Retina (tissue), 1 donor: ENCODE measurements at regions not wholly inside any gene's neighbourhood (a gene's known extent, or its start where the extent isn't known, plus 50 kb on each side); places are given as distances from the start of the nearest gene placed in this dataset.
"Not testable (repeated sequence)": the region's sequence is repeated elsewhere in the genome, so short reads cannot be mapped to it uniquely, and the experiment has no call there.

Experiments
- DNase-seq: peaks from one replicate; pipeline ENCODE4 v3.0.0-alpha.2; 2016

- DNase-seq = no peak
Measured at GRCh38 chr2:51960841-51961335, 929.0 kb upstream of the NRXN1 start.

- DNase-seq = no peak
Measured at GRCh38 chr2:51960281-51960680, 928.3 kb upstream of the NRXN1 start.

GRCh38 chr2:51959696-51960095 lies 927.8 kb upstream of the NRXN1 start:
- DNase-seq = no peak

GRCh38 chr2:51953931-51954330 lies 922.0 kb upstream of the NRXN1 start:
- DNase-seq = no peak

GRCh38 chr2:51921076-51921475 lies 889.1 kb upstream of the NRXN1 start:
- no peak for DNase-seq

GRCh38 chr2:51920509-51920908 lies 888.6 kb upstream of the NRXN1 start:
- DNase-seq = no peak

- no peak for DNase-seq
Measured at GRCh38 chr2:51919395-51919794, 887.5 kb upstream of the NRXN1 start.

- no peak for DNase-seq
Measured at GRCh38 chr2:51918113-51918512, 886.2 kb upstream of the NRXN1 start.

- DNase-seq = no peak
Measured at GRCh38 chr2:51903728-51904127, 871.8 kb upstream of the NRXN1 start.

- DNase-seq = no peak
Measured at GRCh38 chr2:51899643-51900042, 867.7 kb upstream of the NRXN1 start.

GRCh38 chr2:51894584-51894983 lies 862.7 kb upstream of the NRXN1 start:
- not testable (repeated sequence) for DNase-seq

GRCh38 chr2:51888120-51888519 lies 856.2 kb upstream of the NRXN1 start:
- DNase-seq = no peak

- no peak for DNase-seq
Measured at GRCh38 chr2:51881673-51882072, 849.7 kb upstream of the NRXN1 start.

GRCh38 chr2:51880153-51880552 lies 848.2 kb upstream of the NRXN1 start:
- no peak for DNase-seq

- no peak for DNase-seq
Measured at GRCh38 chr2:51866361-51866760, 834.4 kb upstream of the NRXN1 start.

GRCh38 chr2:51859260-51859659 lies 827.3 kb upstream of the NRXN1 start:
- DNase-seq = no peak

GRCh38 chr2:51855683-51856082 lies 823.8 kb upstream of the NRXN1 start:
- DNase-seq = no peak

GRCh38 chr2:51846796-51847195 lies 814.9 kb upstream of the NRXN1 start:
- DNase-seq = no peak

- no peak for DNase-seq
Measured at GRCh38 chr2:51846018-51846417, 814.1 kb upstream of the NRXN1 start.

- no peak for DNase-seq
Measured at GRCh38 chr2:51844596-51844995, 812.7 kb upstream of the NRXN1 start.

- DNase-seq = no peak
Measured at GRCh38 chr2:51829477-51829876, 797.5 kb upstream of the NRXN1 start.

- DNase-seq = no peak
Measured at GRCh38 chr2:51825823-51826222, 793.9 kb upstream of the NRXN1 start.

GRCh38 chr2:51813247-51813646 lies 781.3 kb upstream of the NRXN1 start:
- DNase-seq = no peak

- no peak for DNase-seq
Measured at GRCh38 chr2:51812138-51812866, 780.4 kb upstream of the NRXN1 start.

- DNase-seq = no peak
Measured at GRCh38 chr2:51810197-51810596, 778.3 kb upstream of the NRXN1 start.
